HG02970 (cell line): ENCODE measurements at regions not wholly inside any gene's neighbourhood (a gene's known extent, or its start where the extent isn't known, plus 50 kb on each side); places are given as distances from the start of the nearest gene placed in this dataset.

Source experiments
- ATAC-seq: cut with Tn5 transposase; IDR thresholded peaks from one replicate; pipeline ENCODE4 v1.9.1; 2021; ENCODE audit warnings: mild to moderate bottlenecking, moderate library complexity, moderate number of reproducible peaks; ENCODE audit not compliant: unreplicated experiment, low FRiP score

GRCh38 chr6:105603788-105604586 lies 201.1 kb upstream of the PREP start:
- no peak for ATAC-seq

GRCh38 chr6:105601541-105602236 lies 198.8 kb upstream of the PREP start:
- ATAC-seq, result peak; percentile 63

GRCh38 chr6:105600336-105601260 lies 197.7 kb upstream of the PREP start:
- ATAC-seq, result no peak

GRCh38 chr6:105598264-105598663 lies 195.4 kb upstream of the PREP start:
- no peak for ATAC-seq

- no peak for ATAC-seq
These were observed 193.4 kb upstream of the PREP start for GRCh38 chr6:105596284-105596755.

GRCh38 chr6:105595829-105596228 lies 192.9 kb upstream of the PREP start:
- no peak for ATAC-seq

GRCh38 chr6:105594821-105595220 lies 191.9 kb upstream of the PREP start:
- ATAC-seq, result no peak

- no peak for ATAC-seq
These were observed 191.2 kb upstream of the PREP start for GRCh38 chr6:105593805-105594671.

- ATAC-seq, result no peak
These were observed 190.3 kb upstream of the PREP start for GRCh38 chr6:105593056-105593690.

GRCh38 chr6:105592329-105592728 lies 189.4 kb upstream of the PREP start:
- ATAC-seq, result no peak

GRCh38 chr6:105591053-105591452 lies 188.2 kb upstream of the PREP start:
- no peak for ATAC-seq

- no peak for ATAC-seq
These were observed 185.3 kb upstream of the PREP start for GRCh38 chr6:105588123-105588710.

- no peak for ATAC-seq
These were observed 184.7 kb upstream of the PREP start for GRCh38 chr6:105587349-105588122.

GRCh38 chr6:105578179-105578707 lies 175.4 kb upstream of the PREP start:
- ATAC-seq, result no peak

- ATAC-seq, result no peak
These were observed 170.7 kb upstream of the PREP start for GRCh38 chr6:105573556-105573955.

GRCh38 chr6:105573138-105573537 lies 170.3 kb upstream of the PREP start:
- ATAC-seq, result no peak

- no peak for ATAC-seq
These were observed 167.5 kb upstream of the PREP start for GRCh38 chr6:105570416-105570815.

- ATAC-seq, result no peak
These were observed 166.8 kb upstream of the PREP start for GRCh38 chr6:105569706-105570105.
